WTC11 (cell line): ENCODE measurements at regions not wholly inside any gene's neighbourhood (a gene's known extent, or its start where the extent isn't known, plus 50 kb on each side); places are given as distances from the start of the nearest gene placed in this dataset.

ENCODE experiments used
- ATAC-seq: fragments of 200-7000 bp; cut with Tn5 transposase; 2 replicates; pipeline ENCODE4 v1.10.0; 2021; ENCODE audit warnings: mild to moderate bottlenecking, moderate library complexity
- CTCF ChIA-PET: fragments of 300-600 bp; sonication (Branson Sonifier 250); formaldehyde crosslinking; loops from one replicate; lab custom pipeline; 2021; ENCODE audit warnings: antibody characterized with exemption; lab: Charles Lee
- POLR2A ChIA-PET: fragments of 350-600 bp; sonication (Branson Sonifier 250); formaldehyde crosslinking; loops from one replicate; lab custom pipeline; 2021; ENCODE audit warnings: antibody characterized with exemption; lab: Charles Lee
- DNase-seq: peaks from one replicate; pipeline ENCODE4 v3.0.0; 2021; ENCODE audit warnings: low spot score
- H3K27ac Mint-ChIP-seq: 2 replicates; pipeline ENCODE4 v1.8.0; 2021; ENCODE audit warnings: mixed read lengths
- H3K27me3 Mint-ChIP-seq: 2 replicates; pipeline ENCODE4 v1.8.0; 2021; ENCODE audit warnings: low read depth, mild to moderate bottlenecking, moderate library complexity, mixed read lengths
- H3K36me3 Mint-ChIP-seq: 2 replicates; pipeline ENCODE4 v1.8.0; 2021; ENCODE audit warnings: mixed read lengths
- H3K4me1 Mint-ChIP-seq: 2 replicates; pipeline ENCODE4 v1.8.0; 2022; ENCODE audit warnings: mixed read lengths
- H3K4me3 Mint-ChIP-seq: 2 replicates; pipeline ENCODE4 v1.8.0; 2021; ENCODE audit warnings: mild to moderate bottlenecking, moderate library complexity, mixed read lengths
- H3K9me3 Mint-ChIP-seq: 2 replicates; pipeline ENCODE4 v1.8.0; 2021; ENCODE audit warnings: mixed read lengths
- AFF4 ChIP-seq: sonication (generic); formaldehyde crosslinking; IDR thresholded peaks from 2 replicates; pipeline ENCODE4 v1.8.1; 2023; ENCODE audit warnings: mild to moderate bottlenecking, missing genetic modification reagents, borderline replicate concordance
- ATF1 ChIP-seq: sonication (generic); formaldehyde crosslinking; IDR thresholded peaks from 2 replicates; pipeline ENCODE4 v1.8.1; 2023; ENCODE audit warnings: mild to moderate bottlenecking, moderate library complexity, missing genetic modification reagents
- CDX4 ChIP-seq: fragments of 250-450 bp; sonication (Bioruptor Pico); IDR thresholded peaks from 2 replicates; pipeline ENCODE4 v1.9.0; 2021; ENCODE audit warnings: moderate library complexity, mild to moderate bottlenecking, inconsistent platforms, borderline replicate concordance
- CREM ChIP-seq: sonication (generic); formaldehyde crosslinking; IDR thresholded peaks from 2 replicates; pipeline ENCODE4 v1.8.1; 2022; ENCODE audit warnings: mild to moderate bottlenecking, missing genetic modification reagents, moderate library complexity
- EMX1 ChIP-seq: fragments of 250-450 bp; sonication (Bioruptor Pico); IDR thresholded peaks from 2 replicates; pipeline ENCODE4 v1.8.0; 2021; ENCODE audit warnings: mild to moderate bottlenecking
- ESRRA ChIP-seq: sonication (generic); formaldehyde crosslinking; IDR thresholded peaks from 2 replicates; pipeline ENCODE4 v1.8.1; 2022; ENCODE audit warnings: mild to moderate bottlenecking, missing genetic modification reagents, borderline replicate concordance
- GRHL2 ChIP-seq: fragments of 250-450 bp; sonication (Bioruptor Pico); IDR thresholded peaks from 2 replicates; pipeline ENCODE4 v1.8.0; 2022; ENCODE audit warnings: mild to moderate bottlenecking, moderate library complexity; ENCODE audit not compliant: insufficient replicate concordance, severe bottlenecking
- HMGA2 ChIP-seq: fragments of 250-450 bp; sonication (Bioruptor Pico); IDR thresholded peaks from 2 replicates; pipeline ENCODE4 v1.4.0; 2021; ENCODE audit warnings: mild to moderate bottlenecking, moderate library complexity
- JAZF1 ChIP-seq: fragments of 250-450 bp; sonication (Bioruptor Pico); IDR thresholded peaks from 2 replicates; pipeline ENCODE4 v1.9.0; 2021; ENCODE audit warnings: moderate library complexity, mild to moderate bottlenecking, inconsistent platforms
- KAT7 ChIP-seq: sonication (generic); formaldehyde crosslinking; IDR thresholded peaks from 2 replicates; pipeline ENCODE4 v1.8.1; 2023; ENCODE audit warnings: missing genetic modification reagents, mild to moderate bottlenecking, borderline replicate concordance
- NFE2L1 ChIP-seq: sonication (generic); formaldehyde crosslinking; IDR thresholded peaks from 2 replicates; pipeline ENCODE4 v1.8.1; 2023; ENCODE audit warnings: missing genetic modification reagents
- NR3C1 ChIP-seq: sonication (generic); formaldehyde crosslinking; conservative IDR thresholded peaks from 2 replicates; pipeline ENCODE4 v1.8.1; 2023; ENCODE audit warnings: low read depth, mild to moderate bottlenecking, missing genetic modification reagents
- RORB ChIP-seq: fragments of 250-450 bp; sonication (Bioruptor Pico); IDR thresholded peaks from 2 replicates; pipeline ENCODE4 v1.9.0; 2021; ENCODE audit warnings: mild to moderate bottlenecking
- SMAD3 ChIP-seq: sonication (generic); formaldehyde crosslinking; IDR thresholded peaks from 2 replicates; pipeline ENCODE4 v1.8.0; 2022; ENCODE audit warnings: missing genetic modification reagents, mild to moderate bottlenecking, borderline replicate concordance
- TEAD4 ChIP-seq: sonication (generic); formaldehyde crosslinking; IDR thresholded peaks from 2 replicates; pipeline ENCODE4 v1.8.0; 2022; ENCODE audit warnings: mild to moderate bottlenecking, missing genetic modification reagents
- TP53 ChIP-seq: sonication (generic); formaldehyde crosslinking; IDR thresholded peaks from 2 replicates; pipeline ENCODE4 v1.8.1; 2023; ENCODE audit warnings: mild to moderate bottlenecking, missing genetic modification reagents
- ZBTB21 ChIP-seq: sonication (generic); formaldehyde crosslinking; IDR thresholded peaks from 2 replicates; pipeline ENCODE4 v1.8.1; 2023; ENCODE audit warnings: mild to moderate bottlenecking, missing genetic modification reagents, borderline replicate concordance
- ZNF138 ChIP-seq: sonication (generic); formaldehyde crosslinking; conservative IDR thresholded peaks from 2 replicates; pipeline ENCODE4 v1.8.1; 2022; ENCODE audit warnings: mild to moderate bottlenecking, moderate library complexity, missing genetic modification reagents
- ZNF219 ChIP-seq: sonication (generic); formaldehyde crosslinking; IDR thresholded peaks from 2 replicates; pipeline ENCODE4 v1.8.0; 2023; ENCODE audit warnings: missing genetic modification reagents, mild to moderate bottlenecking, borderline replicate concordance
- ZNF423 ChIP-seq: fragments of 250-450 bp; sonication (Bioruptor Pico); IDR thresholded peaks from 2 replicates; pipeline ENCODE4 v2.1.2; 2022; ENCODE audit warnings: mild to moderate bottlenecking, moderate library complexity
- ZNF671 ChIP-seq: fragments of 250-450 bp; sonication (Bioruptor Pico); IDR thresholded peaks from 2 replicates; pipeline ENCODE4 v1.8.0; 2021; ENCODE audit warnings: mild to moderate bottlenecking
- TF ChIP-seq, protein P1 (sequence below): sonication (generic); formaldehyde crosslinking; IDR thresholded peaks from 2 replicates; pipeline ENCODE4 v1.8.0; 2023; ENCODE audit warnings: missing genetic modification reagents, mild to moderate bottlenecking, borderline replicate concordance
- TF ChIP-seq, protein P2 (sequence below): sonication (generic); formaldehyde crosslinking; conservative IDR thresholded peaks from 2 replicates; pipeline ENCODE4 v1.8.1; 2022; ENCODE audit warnings: mild to moderate bottlenecking, missing genetic modification reagents

- no peak overlapping the region for H3K27ac Mint-ChIP-seq
- DNase-seq (no peak), ATAC-seq (no peak)
- CTCF ChIA-PET: no interaction called here
- H3K9me3 Mint-ChIP-seq: no peaks in the 10 kb centered on the region
- POLR2A ChIA-PET: no interaction called here
- TF ChIP-seq TEAD4: no peak
- no peak for TF ChIP-seq ZBTB21 (CRISPR knock-in tag)
- no peak for TF ChIP-seq ZNF423 (CRISPR knock-in tag)
- no peak for TF ChIP-seq GRHL2 (CRISPR knock-in tag)
- no peak for TF ChIP-seq ZNF138 (CRISPR knock-in tag)
- no peak for TF ChIP-seq RORB
- no peak for TF ChIP-seq KAT7 (CRISPR knock-in tag)
- no peaks in the 10 kb centered on the region for H3K27me3 Mint-ChIP-seq
- H3K36me3 Mint-ChIP-seq: no peaks in the 10 kb centered on the region
- peaks cover 14% of the 10 kb centered on the region for H3K4me1 Mint-ChIP-seq
- no peak overlapping the region for H3K4me3 Mint-ChIP-seq
Observed at GRCh38 chr11:81942646-81943045, 791.0 kb downstream of the FAM181B start.

- POLR2A ChIA-PET: no interaction called here
- no peak for ATAC-seq
Observed at GRCh38 chr11:81941998-81942397, 791.7 kb downstream of the FAM181B start.

More at GRCh38 chr11:81941998-81942397, 791.7 kb downstream of the FAM181B start:
- Mint-ChIP-seq H3K4me3 (no peak overlapping the region), H3K27ac (no peak overlapping the region)
- CTCF ChIA-PET: no interaction called here
- TF ChIP-seq ATF1 (no peak), CREM (CRISPR knock-in tag) (no peak), JAZF1 (CRISPR knock-in tag) (no peak), ZNF671 (CRISPR knock-in tag) (no peak), ESRRA (CRISPR knock-in tag) (no peak), CDX4 (CRISPR knock-in tag) (no peak), SMAD3 (CRISPR knock-in tag) (no peak), EMX1 (no peak), TP53 (no peak), AFF4 (CRISPR knock-in tag) (no peak), NFE2L1 (CRISPR knock-in tag) (no peak), ZNF219 (CRISPR knock-in tag) (no peak), HMGA2 (CRISPR knock-in tag) (no peak), NR3C1 (CRISPR knock-in tag) (no peak)
- TF ChIP-seq, protein P1, sequence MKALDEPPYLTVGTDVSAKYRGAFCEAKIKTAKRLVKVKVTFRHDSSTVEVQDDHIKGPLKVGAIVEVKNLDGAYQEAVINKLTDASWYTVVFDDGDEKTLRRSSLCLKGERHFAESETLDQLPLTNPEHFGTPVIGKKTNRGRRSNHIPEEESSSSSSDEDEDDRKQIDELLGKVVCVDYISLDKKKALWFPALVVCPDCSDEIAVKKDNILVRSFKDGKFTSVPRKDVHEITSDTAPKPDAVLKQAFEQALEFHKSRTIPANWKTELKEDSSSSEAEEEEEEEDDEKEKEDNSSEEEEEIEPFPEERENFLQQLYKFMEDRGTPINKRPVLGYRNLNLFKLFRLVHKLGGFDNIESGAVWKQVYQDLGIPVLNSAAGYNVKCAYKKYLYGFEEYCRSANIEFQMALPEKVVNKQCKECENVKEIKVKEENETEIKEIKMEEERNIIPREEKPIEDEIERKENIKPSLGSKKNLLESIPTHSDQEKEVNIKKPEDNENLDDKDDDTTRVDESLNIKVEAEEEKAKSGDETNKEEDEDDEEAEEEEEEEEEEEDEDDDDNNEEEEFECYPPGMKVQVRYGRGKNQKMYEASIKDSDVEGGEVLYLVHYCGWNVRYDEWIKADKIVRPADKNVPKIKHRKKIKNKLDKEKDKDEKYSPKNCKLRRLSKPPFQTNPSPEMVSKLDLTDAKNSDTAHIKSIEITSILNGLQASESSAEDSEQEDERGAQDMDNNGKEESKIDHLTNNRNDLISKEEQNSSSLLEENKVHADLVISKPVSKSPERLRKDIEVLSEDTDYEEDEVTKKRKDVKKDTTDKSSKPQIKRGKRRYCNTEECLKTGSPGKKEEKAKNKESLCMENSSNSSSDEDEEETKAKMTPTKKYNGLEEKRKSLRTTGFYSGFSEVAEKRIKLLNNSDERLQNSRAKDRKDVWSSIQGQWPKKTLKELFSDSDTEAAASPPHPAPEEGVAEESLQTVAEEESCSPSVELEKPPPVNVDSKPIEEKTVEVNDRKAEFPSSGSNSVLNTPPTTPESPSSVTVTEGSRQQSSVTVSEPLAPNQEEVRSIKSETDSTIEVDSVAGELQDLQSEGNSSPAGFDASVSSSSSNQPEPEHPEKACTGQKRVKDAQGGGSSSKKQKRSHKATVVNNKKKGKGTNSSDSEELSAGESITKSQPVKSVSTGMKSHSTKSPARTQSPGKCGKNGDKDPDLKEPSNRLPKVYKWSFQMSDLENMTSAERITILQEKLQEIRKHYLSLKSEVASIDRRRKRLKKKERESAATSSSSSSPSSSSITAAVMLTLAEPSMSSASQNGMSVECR (CRISPR knock-in tag): no peak
- TF ChIP-seq, protein P2, sequence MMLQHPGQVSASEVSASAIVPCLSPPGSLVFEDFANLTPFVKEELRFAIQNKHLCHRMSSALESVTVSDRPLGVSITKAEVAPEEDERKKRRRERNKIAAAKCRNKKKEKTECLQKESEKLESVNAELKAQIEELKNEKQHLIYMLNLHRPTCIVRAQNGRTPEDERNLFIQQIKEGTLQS (CRISPR knock-in tag): no peak
- TF ChIP-seq, all 79 proteins: peak for 0
- Mint-ChIP-seq H3K27me3 (no peaks in the 10 kb centered on the region), H3K9me3 (no peaks in the 10 kb centered on the region), H3K36me3 (no peaks in the 10 kb centered on the region), H3K4me1 (peaks cover 10% of the 10 kb centered on the region)
- DNase-seq: no peak
